Kidney (tissue), 13 donors: ENCODE measurements at regions not wholly inside any gene's neighbourhood (a gene's known extent, or its start where the extent isn't known, plus 50 kb on each side); places are given as distances from the start of the nearest gene placed in this dataset.

Experiments used
- DNase-seq, 5 donors: peaks; one replicate each; pipeline ENCODE4 v3.0.0-alpha.2; 2013 to 2020
- FAIRE-seq: peaks from 2 replicates; lab custom pipeline; 2012; peaks lifted over from hg19 to GRCh38; lab: Jason Lieb, UNC
- H3K27ac ChIP-seq, 2 donors: one replicate each; pipeline ENCODE4 v1.7.0; 2013; ENCODE audit warnings: low read depth in 2 of 2, low read length in 2 of 2, inconsistent platforms in 1 of 2
- H3K27me3 ChIP-seq: one replicate; pipeline ENCODE4 v1.7.1; 2013; ENCODE audit warnings: low read length, inconsistent platforms; ENCODE audit not compliant: control insufficient read depth, insufficient read depth
- H3K36me3 ChIP-seq, 3 donors: one replicate each; pipeline versions ENCODE4 v1.7.0 to v1.7.1; 2013; ENCODE audit warnings: low read length in 3 of 3, control low read depth in 1 of 3, inconsistent platforms in 1 of 3; ENCODE audit not compliant: insufficient read depth in 3 of 3, control insufficient read depth in 2 of 3
- H3K4me1 ChIP-seq, 3 donors: one replicate each; pipeline versions ENCODE4 v1.7.0 to v1.7.1; 2013; ENCODE audit warnings: low read length in 3 of 3, inconsistent platforms in 1 of 3, low read depth in 1 of 3; ENCODE audit not compliant: control insufficient read depth in 2 of 3, insufficient read depth in 2 of 3
- H3K4me3 ChIP-seq, 3 donors: one replicate each; pipeline versions ENCODE4 v1.7.0 to v1.8.1; 2013; ENCODE audit warnings: low read length in 3 of 3, control low read depth in 1 of 3, inconsistent platforms in 1 of 3
- H3K9ac ChIP-seq, 3 donors: one replicate each; pipeline versions ENCODE4 v1.7.0 to v1.7.1; 2013; ENCODE audit warnings: low read length in 3 of 3, control low read depth in 1 of 3, inconsistent platforms in 1 of 3
- H3K9me3 ChIP-seq, 3 donors: one replicate each; pipeline versions ENCODE4 v1.7.0 to v1.7.1; 2013; ENCODE audit warnings: low read length in 3 of 3, control low read depth in 1 of 3, inconsistent platforms in 1 of 3; ENCODE audit not compliant: control insufficient read depth in 2 of 3, insufficient read depth in 1 of 3
- intact Hi-C: fragments of 100-400 bp; cut with DNase I; formaldehyde crosslinking; loops from one replicate; pipeline ENCODE4 v1.11.1; 2022
- TF ChIP-seq, protein P1 (sequence below): IDR thresholded peaks from 3 replicates; pipeline ENCODE4 v1.5.1; 2012; ENCODE audit warnings: mild to moderate bottlenecking, moderate library complexity, borderline replicate concordance; ENCODE audit not compliant: insufficient read depth; ENCODE audit errors: extremely low read depth
- donor health status: control.
- donor health status: control.
- donor health status: control.
- donor health status: control.
- donor health status: control.
- donor health status: DM: yes; HTN: yes; CAD: no.
- donor health status: Normal renal cell carcinoma (clear cell type).

DNA sequence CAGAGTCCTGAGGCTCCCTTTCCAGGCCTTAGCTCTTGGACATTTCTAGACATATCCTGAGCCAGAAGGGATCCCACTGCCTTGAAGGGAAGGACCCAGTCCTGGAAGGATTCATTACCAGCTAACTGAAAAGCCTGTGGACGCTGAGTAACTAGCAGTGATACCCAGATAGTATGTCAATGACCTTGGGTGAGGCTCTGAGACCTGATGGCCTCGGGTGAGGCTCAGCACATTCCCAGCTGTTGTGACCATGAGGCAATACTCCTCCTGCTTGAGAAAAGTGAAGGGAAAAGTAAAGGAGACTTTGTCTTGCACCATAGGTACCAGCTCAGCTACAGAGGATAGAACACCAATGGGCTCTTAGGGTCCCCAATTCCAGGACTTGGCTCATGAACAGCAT is 268.1 kb downstream of the DKK2 start:
- no peaks in the 10 kb centered on the region for H3K9me3 ChIP-seq
- no peak overlapping the region for H3K9ac ChIP-seq
- H3K4me3 ChIP-seq: no peak overlapping the region
- intact Hi-C loops: no loop called here
- no peaks in the 10 kb centered on the region for H3K4me1 ChIP-seq
- H3K27me3 ChIP-seq: no peaks in the 10 kb centered on the region
- DNase-seq: no peak
- H3K27ac ChIP-seq: no peak overlapping the region
- TF ChIP-seq, protein P1, sequence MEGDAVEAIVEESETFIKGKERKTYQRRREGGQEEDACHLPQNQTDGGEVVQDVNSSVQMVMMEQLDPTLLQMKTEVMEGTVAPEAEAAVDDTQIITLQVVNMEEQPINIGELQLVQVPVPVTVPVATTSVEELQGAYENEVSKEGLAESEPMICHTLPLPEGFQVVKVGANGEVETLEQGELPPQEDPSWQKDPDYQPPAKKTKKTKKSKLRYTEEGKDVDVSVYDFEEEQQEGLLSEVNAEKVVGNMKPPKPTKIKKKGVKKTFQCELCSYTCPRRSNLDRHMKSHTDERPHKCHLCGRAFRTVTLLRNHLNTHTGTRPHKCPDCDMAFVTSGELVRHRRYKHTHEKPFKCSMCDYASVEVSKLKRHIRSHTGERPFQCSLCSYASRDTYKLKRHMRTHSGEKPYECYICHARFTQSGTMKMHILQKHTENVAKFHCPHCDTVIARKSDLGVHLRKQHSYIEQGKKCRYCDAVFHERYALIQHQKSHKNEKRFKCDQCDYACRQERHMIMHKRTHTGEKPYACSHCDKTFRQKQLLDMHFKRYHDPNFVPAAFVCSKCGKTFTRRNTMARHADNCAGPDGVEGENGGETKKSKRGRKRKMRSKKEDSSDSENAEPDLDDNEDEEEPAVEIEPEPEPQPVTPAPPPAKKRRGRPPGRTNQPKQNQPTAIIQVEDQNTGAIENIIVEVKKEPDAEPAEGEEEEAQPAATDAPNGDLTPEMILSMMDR: no peak
- FAIRE-seq: no peak
- H3K36me3 ChIP-seq: no peaks in the 10 kb centered on the region

DNA sequence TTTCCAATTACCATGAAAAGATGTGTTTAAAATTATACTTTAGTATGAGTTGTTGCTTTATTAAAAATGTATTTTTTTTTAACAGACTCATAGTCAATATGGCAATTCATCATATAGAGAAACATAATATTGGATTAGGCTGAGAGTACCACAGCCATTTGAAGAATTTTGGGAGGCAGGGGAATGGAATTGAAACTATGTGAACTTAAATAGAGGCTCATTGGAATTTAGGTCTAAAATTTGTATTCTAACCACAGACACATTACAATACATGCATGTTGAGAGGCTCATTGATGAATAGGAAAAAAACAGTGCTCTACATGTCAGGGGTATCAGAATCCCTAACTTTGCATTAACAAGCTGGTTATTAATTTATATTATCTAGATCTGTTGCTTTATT is 269.6 kb downstream of the DKK2 start:
- Histone ChIP-seq H3K4me3 (no peak overlapping the region), H3K27me3 (no peaks in the 10 kb centered on the region), H3K9me3 (no peaks in the 10 kb centered on the region), H3K36me3 (no peaks in the 10 kb centered on the region), H3K27ac (no peak overlapping the region), H3K4me1 (no peaks in the 10 kb centered on the region), H3K9ac (no peak overlapping the region)
- FAIRE-seq (no peak), DNase-seq (no peak)
- intact Hi-C loops: no loop called here
- TF ChIP-seq, protein P1: no peak

DNA sequence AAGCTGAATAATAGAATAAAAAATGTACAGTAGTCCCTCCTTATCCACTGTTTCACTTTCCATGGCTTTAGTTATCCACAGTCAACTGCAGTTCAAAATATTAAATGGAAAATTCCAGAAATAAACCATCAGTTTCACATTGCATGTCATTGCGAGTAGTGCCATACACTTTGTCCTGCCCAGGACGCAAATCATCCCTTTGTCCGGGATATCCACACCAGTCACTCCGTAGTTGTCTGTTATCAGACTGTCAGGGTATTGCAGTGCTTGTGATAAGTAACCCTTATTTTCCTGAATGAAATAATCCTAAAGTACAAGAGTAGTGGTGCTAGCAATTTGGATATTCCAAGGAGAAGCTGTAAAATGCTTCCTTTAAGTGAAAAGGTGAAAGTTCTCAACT is 271.3 kb downstream of the DKK2 start:
- DNase-seq (no peak), FAIRE-seq (no peak)
- TF ChIP-seq, protein P1: no peak
- intact Hi-C loops: no loop called here
- Histone ChIP-seq H3K4me1 (no peaks in the 10 kb centered on the region), H3K27ac (no peak overlapping the region), H3K36me3 (no peaks in the 10 kb centered on the region), H3K4me3 (no peak overlapping the region), H3K27me3 (no peaks in the 10 kb centered on the region), H3K9ac (no peak overlapping the region), H3K9me3 (no peaks in the 10 kb centered on the region)
